Right atrium auricular region (tissue), 2 donors: ENCODE measurements at regions not wholly inside any gene's neighbourhood (a gene's known extent, or its start where the extent isn't known, plus 50 kb on each side); places are given as distances from the start of the nearest gene placed in this dataset.
A peak's percentile ranks its signal among the peaks of the same experiment; 100 is the strongest.

Experiments used
- DNase-seq: peaks from one replicate; pipeline ENCODE4 v3.0.0-alpha.2; 2019; ENCODE audit warnings: low spot score
- H3K27ac ChIP-seq, 2 donors: fragments of 200-600 bp; sonication (generic); 1 replicate in 1 of 2; 2 replicates in 1 of 2; pipeline ENCODE4 v1.5.1; 2016 to 2019
- H3K27me3 ChIP-seq, 2 donors: fragments of 200-600 bp; sonication (generic); one replicate each; pipeline versions ENCODE4 v1.5.1 to v1.6.0; 2017 to 2019
- H3K36me3 ChIP-seq: fragments of 200-600 bp; sonication (generic); one replicate; pipeline ENCODE4 v1.5.1; 2016
- H3K4me1 ChIP-seq, 2 donors: fragments of 200-600 bp; sonication (generic); one replicate each; pipeline versions ENCODE4 v1.5.1 to v1.6.0; 2017 to 2019
- H3K4me3 ChIP-seq, 2 donors: fragments of 200-600 bp; sonication (generic); 1 replicate in 1 of 2; 2 replicates in 1 of 2; pipeline ENCODE4 v1.5.1; 2017 to 2019; ENCODE audit warnings: mild to moderate bottlenecking in 1 of 2, moderate library complexity in 1 of 2
- H3K9me3 ChIP-seq, 2 donors: fragments of 200-600 bp; sonication (generic); one replicate each; pipeline ENCODE4 v1.5.1; 2019
- CTCF ChIP-seq, 2 donors: fragments of 200-600 bp; sonication (generic); IDR thresholded peaks; one replicate each; pipeline ENCODE4 v1.5.1; 2019; ENCODE audit warnings: antibody characterized with exemption in 2 of 2

- Histone ChIP-seq H3K4me3 (no peak overlapping the region), H3K4me1 (peaks cover 0 to 45% of the 10 kb centered on the region in 2 donors), H3K27ac (peak overlapping the region in 1 of 2 donors; percentile 95), H3K9me3 (no peaks in the 10 kb centered on the region), H3K27me3 (no peaks in the 10 kb centered on the region), H3K36me3 (no peaks in the 10 kb centered on the region)
- no peak for TF ChIP-seq CTCF (IDR thresholded peaks at IDR 0.05)
- no peak for DNase-seq
Observed at GRCh38 chr2:41924709-41925408, 123.0 kb upstream of the PKDCC start.

- H3K36me3 ChIP-seq, result no peaks in the 10 kb centered on the region
- no peaks in the 10 kb centered on the region for H3K27me3 ChIP-seq
- peak overlapping the region; percentile 20 to 95 for H3K27ac ChIP-seq
- no peak for TF ChIP-seq CTCF (IDR thresholded peaks at IDR 0.05)
- H3K4me3 ChIP-seq, result no peak overlapping the region
- peaks cover 0 to 45% of the 10 kb centered on the region in 2 donors for H3K4me1 ChIP-seq
- no peaks in the 10 kb centered on the region for H3K9me3 ChIP-seq
- no peak for DNase-seq
Observed at GRCh38 chr2:41925712-41926111, 122.1 kb upstream of the PKDCC start.

- Histone ChIP-seq H3K36me3 (no peaks in the 10 kb centered on the region), H3K27me3 (no peaks in the 10 kb centered on the region), H3K9me3 (no peaks in the 10 kb centered on the region), H3K27ac (peak overlapping the region; percentile 78 to 95), H3K4me3 (no peak overlapping the region), H3K4me1 (peaks cover 0 to 52% of the 10 kb centered on the region in 2 donors)
- no peak for TF ChIP-seq CTCF (IDR thresholded peaks at IDR 0.05)
- no peak for DNase-seq
Observed at GRCh38 chr2:41926614-41927580, 120.9 kb upstream of the PKDCC start.

GRCh38 chr2:41927581-41928264, 120.1 kb upstream of the PKDCC start:
- TF ChIP-seq CTCF (IDR thresholded peaks at IDR 0.05), result no peak
- Histone ChIP-seq H3K36me3 (no peaks in the 10 kb centered on the region), H3K4me3 (no peak overlapping the region), H3K27me3 (no peaks in the 10 kb centered on the region), H3K9me3 (no peaks in the 10 kb centered on the region), H3K27ac (peak overlapping the region; percentile 78 to 95), H3K4me1 (peaks cover 0 to 54% of the 10 kb centered on the region in 2 donors)
- DNase-seq, result no peak

- Histone ChIP-seq H3K36me3 (no peaks in the 10 kb centered on the region), H3K27ac (peak overlapping the region; percentile 78 to 95), H3K4me1 (peaks cover 0 to 55% of the 10 kb centered on the region in 2 donors), H3K27me3 (no peaks in the 10 kb centered on the region), H3K9me3 (no peaks in the 10 kb centered on the region), H3K4me3 (no peak overlapping the region)
- TF ChIP-seq CTCF (IDR thresholded peaks at IDR 0.05), result no peak
- DNase-seq, result no peak
Observed at GRCh38 chr2:41928526-41928925, 119.3 kb upstream of the PKDCC start.
